ENCODE measurements at regions not wholly inside any gene's neighbourhood (a gene's known extent, or its start where the extent isn't known, plus 50 kb on each side); places are given as distances from the start of the nearest gene placed in this dataset.

DNA sequence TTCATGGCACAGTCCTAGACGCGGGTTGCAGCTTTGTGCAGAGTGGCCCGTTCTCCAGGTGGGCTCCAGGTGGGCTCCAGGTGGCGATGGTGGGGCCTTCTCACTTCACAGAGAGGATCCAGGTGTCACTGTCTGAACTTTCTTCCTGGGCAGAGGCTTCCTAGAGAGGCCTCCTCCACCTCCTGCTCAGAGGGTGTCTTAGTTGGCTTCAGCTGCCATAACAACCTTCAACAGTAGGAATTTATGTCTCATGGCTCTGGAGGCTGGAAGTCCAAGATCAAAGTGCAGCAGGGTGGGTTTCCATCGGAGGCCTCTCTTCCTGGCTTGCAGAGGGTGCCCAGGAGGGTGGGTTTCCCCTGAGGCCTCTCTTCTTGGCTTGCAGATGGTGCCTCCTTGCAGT lies 125.1 kb downstream of the GLRX3 start:
- Histone ChIP-seq H3K36me3 (no peaks in the 10 kb centered on the region), H3K4me3 (no peak overlapping the region), H3K9me3 (peaks cover 0 to 30% (median 0%) of the 10 kb centered on the region in 11 donors), H3K27me3 (no peaks in the 10 kb centered on the region), H3K4me1 (no peaks in the 10 kb centered on the region), H3K27ac (no peak overlapping the region)
- TF ChIP-seq, protein P1, sequence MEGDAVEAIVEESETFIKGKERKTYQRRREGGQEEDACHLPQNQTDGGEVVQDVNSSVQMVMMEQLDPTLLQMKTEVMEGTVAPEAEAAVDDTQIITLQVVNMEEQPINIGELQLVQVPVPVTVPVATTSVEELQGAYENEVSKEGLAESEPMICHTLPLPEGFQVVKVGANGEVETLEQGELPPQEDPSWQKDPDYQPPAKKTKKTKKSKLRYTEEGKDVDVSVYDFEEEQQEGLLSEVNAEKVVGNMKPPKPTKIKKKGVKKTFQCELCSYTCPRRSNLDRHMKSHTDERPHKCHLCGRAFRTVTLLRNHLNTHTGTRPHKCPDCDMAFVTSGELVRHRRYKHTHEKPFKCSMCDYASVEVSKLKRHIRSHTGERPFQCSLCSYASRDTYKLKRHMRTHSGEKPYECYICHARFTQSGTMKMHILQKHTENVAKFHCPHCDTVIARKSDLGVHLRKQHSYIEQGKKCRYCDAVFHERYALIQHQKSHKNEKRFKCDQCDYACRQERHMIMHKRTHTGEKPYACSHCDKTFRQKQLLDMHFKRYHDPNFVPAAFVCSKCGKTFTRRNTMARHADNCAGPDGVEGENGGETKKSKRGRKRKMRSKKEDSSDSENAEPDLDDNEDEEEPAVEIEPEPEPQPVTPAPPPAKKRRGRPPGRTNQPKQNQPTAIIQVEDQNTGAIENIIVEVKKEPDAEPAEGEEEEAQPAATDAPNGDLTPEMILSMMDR (IDR thresholded peaks at IDR 0.05) = no peak
- ATAC-seq (no peak), DNase-seq (no peak)
- intact Hi-C loops (cut with DNase I) = no loop called here
- 80 to 83% methylated on average over 5 of the region's 5 CpGs for WGBS, 2 donors

DNA sequence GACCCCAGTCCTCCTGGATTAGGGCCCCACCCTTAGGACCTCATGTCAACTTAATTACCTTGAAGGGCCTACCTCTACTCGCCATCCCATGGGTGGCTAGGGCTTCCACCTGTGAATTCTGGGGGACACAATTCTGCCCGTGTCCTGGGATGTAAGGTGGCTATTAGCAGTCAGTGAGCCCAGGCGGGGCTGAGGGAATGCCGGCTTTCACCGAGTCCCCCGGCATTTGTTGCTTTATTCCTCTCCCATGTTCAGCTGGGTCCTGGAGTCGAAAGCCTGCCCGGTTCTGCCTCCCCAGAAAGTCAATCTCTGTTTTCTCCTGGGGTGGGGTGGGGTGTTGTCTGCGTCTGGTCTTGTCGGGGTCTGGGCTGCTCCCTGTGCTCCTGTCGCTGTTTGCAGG lies 125.6 kb downstream of the GLRX3 start:
- ATAC-seq (no peak), DNase-seq (no peak)
- TF ChIP-seq, protein P1 (IDR thresholded peaks at IDR 0.05) = no peak
- H3K27ac ChIP-seq = no peak overlapping the region
- H3K27me3 ChIP-seq = no peaks in the 10 kb centered on the region
- no peaks in the 10 kb centered on the region for H3K4me1 ChIP-seq
- no peak overlapping the region for H3K4me3 ChIP-seq
- 91 to 92% methylated on average over 11 of the region's 11 CpGs for WGBS, 2 donors
- H3K9me3 ChIP-seq = peaks cover 0 to 30% (median 0%) of the 10 kb centered on the region in 11 donors
- intact Hi-C loops (cut with DNase I) = no loop called here
- H3K36me3 ChIP-seq = no peaks in the 10 kb centered on the region

DNA sequence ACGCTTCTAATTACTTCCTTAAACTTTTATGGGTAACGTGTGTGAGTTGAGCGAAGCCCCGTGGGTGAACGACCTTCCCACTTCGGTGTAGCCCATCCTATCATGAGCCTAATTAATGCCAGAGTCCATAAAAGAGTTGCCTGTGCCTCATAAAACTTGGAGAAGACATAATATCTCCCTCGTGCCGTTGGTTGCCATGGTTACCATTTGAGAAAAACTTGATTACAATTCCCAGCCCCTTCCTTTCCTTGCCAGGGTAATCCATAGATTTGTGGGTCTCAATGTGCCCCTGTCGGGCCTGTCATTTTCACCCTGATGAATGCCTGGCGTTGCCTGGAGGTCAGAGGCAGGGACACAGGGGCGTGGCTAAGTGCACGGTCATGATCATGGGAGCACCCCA lies 127.1 kb downstream of the GLRX3 start:
- no peaks in the 10 kb centered on the region for H3K4me1 ChIP-seq
- TF ChIP-seq, protein P1 (IDR thresholded peaks at IDR 0.05) = no peak
- H3K27me3 ChIP-seq = no peaks in the 10 kb centered on the region
- no peak for DNase-seq
- intact Hi-C loops (cut with DNase I) = no loop called here
- peaks cover 0 to 33% (median 0%) of the 10 kb centered on the region in 11 donors for H3K9me3 ChIP-seq
- ATAC-seq = no peak
- 76% methylated on average over 12 of the region's 12 CpGs for WGBS, 2 donors
- H3K36me3 ChIP-seq = no peaks in the 10 kb centered on the region
- H3K4me3 ChIP-seq = no peak overlapping the region
- H3K27ac ChIP-seq = no peak overlapping the region

GRCh38 chr10:130265542-130265941 lies 129.4 kb downstream of the GLRX3 start:
- H3K4me3 ChIP-seq = no peak overlapping the region

More at GRCh38 chr10:130265542-130265941, 129.4 kb downstream of the GLRX3 start:
- H3K27ac ChIP-seq = no peak overlapping the region
- H3K9me3 ChIP-seq = peaks cover 0 to 35% (median 0%) of the 10 kb centered on the region in 11 donors
- ATAC-seq = no peak
- intact Hi-C loops (cut with DNase I) = no loop called here
- H3K27me3 ChIP-seq = no peaks in the 10 kb centered on the region
- DNase-seq = no peak
- WGBS, 2 donors = 82 to 83% methylated on average over 11 of the region's 11 CpGs
- no peaks in the 10 kb centered on the region for H3K36me3 ChIP-seq
- H3K4me1 ChIP-seq = no peaks in the 10 kb centered on the region
- TF ChIP-seq, protein P1 (IDR thresholded peaks at IDR 0.05) = no peak
